MG63 (cell line): ENCODE measurements at regions not wholly inside any gene's neighbourhood (a gene's known extent, or its start where the extent isn't known, plus 50 kb on each side); places are given as distances from the start of the nearest gene placed in this dataset.
A peak's percentile ranks its signal among the peaks of the same experiment; 100 is the strongest.
"Not testable (repeated sequence)": the region's sequence is repeated elsewhere in the genome, so short reads cannot be mapped to it uniquely, and the experiment has no call there.

Experiments used
- DNase-seq: peaks from one replicate; pipeline ENCODE4 v3.0.0-alpha.2; 2020
- H3K27me3 ChIP-seq: fragments of 250-450 bp; sonication (Bioruptor Pico); 2 replicates; pipeline ENCODE4 v1.5.1; 2020; ENCODE audit warnings: mild to moderate bottlenecking, moderate library complexity
- H3K36me3 ChIP-seq: fragments of 250-450 bp; sonication (Bioruptor Pico); 2 replicates; pipeline ENCODE4 v1.5.1; 2020; ENCODE audit warnings: mild to moderate bottlenecking, moderate library complexity
- H3K4me3 ChIP-seq: fragments of 250-450 bp; sonication (Bioruptor Pico); 2 replicates; pipeline ENCODE4 v1.5.1; 2020; ENCODE audit warnings: mild to moderate bottlenecking, moderate library complexity
- H3K9me3 ChIP-seq: fragments of 250-450 bp; sonication (Bioruptor Pico); 2 replicates; pipeline ENCODE4 v1.5.1; 2020; ENCODE audit warnings: mild to moderate bottlenecking, moderate library complexity

DNA sequence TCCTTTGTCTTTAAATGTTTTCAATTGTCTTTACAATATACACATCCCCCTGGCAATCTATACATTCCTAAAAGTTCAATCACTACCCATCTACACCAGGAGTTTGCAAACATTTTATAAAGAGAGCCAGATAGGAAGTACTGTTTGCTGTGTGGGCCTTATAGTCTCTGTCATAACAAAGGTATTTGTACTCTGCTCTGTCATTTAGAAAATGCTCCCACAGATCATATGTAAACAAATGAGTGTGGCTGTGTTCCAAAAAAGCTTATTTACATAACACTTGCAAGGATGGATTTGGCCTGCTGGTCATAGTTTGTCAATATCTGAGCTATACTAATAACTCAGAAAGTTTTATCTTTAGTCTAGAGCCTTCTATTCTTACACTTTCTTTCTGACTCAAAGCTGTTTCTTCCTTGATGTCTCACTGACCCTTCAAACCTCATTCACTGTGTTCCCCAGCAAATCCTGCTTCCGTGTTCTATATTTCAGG, 511.9 kb downstream of the GBE1 start:
- no peak for DNase-seq

GRCh38 chr3:81245501-81245900, 515.9 kb downstream of the GBE1 start:
- Histone ChIP-seq H3K27me3 (no peaks in the 10 kb centered on the region), H3K4me3 (no peak overlapping the region), H3K36me3 (no peaks in the 10 kb centered on the region), H3K9me3 (no peaks in the 10 kb centered on the region)
- DNase-seq, result no peak

More for the DNA sequence above, 511.9 kb downstream of the GBE1 start:
- Histone ChIP-seq H3K4me3 (no peak overlapping the region), H3K9me3 (no peaks in the 10 kb centered on the region), H3K27me3 (no peaks in the 10 kb centered on the region), H3K36me3 (no peaks in the 10 kb centered on the region)

- DNase-seq, result no peak
Measured at GRCh38 chr3:81245043-81245442, 516.4 kb downstream of the GBE1 start.

DNA sequence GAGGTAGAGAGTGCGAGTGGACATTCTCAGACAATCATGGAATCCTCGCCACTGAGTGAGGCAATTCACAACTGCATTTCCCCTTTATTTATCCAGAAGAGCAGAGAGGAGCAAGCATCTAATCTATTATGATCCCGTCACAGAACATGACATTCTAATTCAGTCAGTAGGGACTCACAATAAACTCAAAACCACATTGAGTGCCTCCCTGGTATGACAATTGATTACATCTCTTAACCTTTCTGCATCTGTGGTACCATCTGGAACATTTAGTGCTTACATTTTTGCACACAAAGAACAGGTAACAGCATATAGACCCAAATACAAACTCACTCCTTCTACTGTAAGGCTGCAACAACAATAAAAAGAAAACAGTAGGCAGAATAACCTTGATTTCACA, 517.2 kb downstream of the GBE1 start:
- no peaks in the 10 kb centered on the region for H3K27me3 ChIP-seq
- H3K4me3 ChIP-seq, result no peak overlapping the region
- H3K9me3 ChIP-seq, result no peaks in the 10 kb centered on the region
- DNase-seq, result no peak
- H3K36me3 ChIP-seq, result no peaks in the 10 kb centered on the region

More at GRCh38 chr3:81245043-81245442, 516.4 kb downstream of the GBE1 start:
- no peaks in the 10 kb centered on the region for H3K27me3 ChIP-seq
- no peaks in the 10 kb centered on the region for H3K9me3 ChIP-seq
- no peak overlapping the region for H3K4me3 ChIP-seq
- H3K36me3 ChIP-seq, result no peaks in the 10 kb centered on the region

- no peak for DNase-seq
- H3K9me3 ChIP-seq, result no peaks in the 10 kb centered on the region
Measured at GRCh38 chr3:81242871-81243270, 518.6 kb downstream of the GBE1 start.

GRCh38 chr3:81237181-81237580, 524.3 kb downstream of the GBE1 start:
- Histone ChIP-seq H3K9me3 (no peaks in the 10 kb centered on the region), H3K27me3 (no peaks in the 10 kb centered on the region), H3K36me3 (no peaks in the 10 kb centered on the region), H3K4me3 (no peak overlapping the region)
- no peak for DNase-seq

More at GRCh38 chr3:81242871-81243270, 518.6 kb downstream of the GBE1 start:
- no peaks in the 10 kb centered on the region for H3K27me3 ChIP-seq
- H3K4me3 ChIP-seq, result no peak overlapping the region
- H3K36me3 ChIP-seq, result no peaks in the 10 kb centered on the region

DNA sequence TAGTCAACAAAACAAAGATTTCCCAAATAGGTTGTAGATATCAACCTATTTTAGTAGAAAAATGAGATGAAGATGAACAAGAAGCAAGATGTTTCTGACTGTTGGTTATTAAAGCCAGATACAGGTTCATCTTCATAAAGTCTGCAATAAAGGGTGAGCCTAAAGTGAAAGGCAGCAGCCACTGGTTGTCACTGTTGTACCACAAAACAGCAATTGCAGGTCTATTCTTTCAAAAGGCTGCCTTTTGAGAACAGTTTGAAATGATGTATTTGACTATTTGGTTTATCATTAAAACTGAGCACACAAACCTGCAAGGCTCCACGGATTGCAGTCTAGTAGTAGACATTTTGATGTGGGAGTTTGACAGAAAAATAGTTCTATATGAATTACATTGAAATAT, 543.4 kb downstream of the GBE1 start:
- no peak for DNase-seq
- H3K27me3 ChIP-seq, result no peaks in the 10 kb centered on the region; the same call in 1 of the 2 replicates
- no peak overlapping the region for H3K4me3 ChIP-seq

DNA sequence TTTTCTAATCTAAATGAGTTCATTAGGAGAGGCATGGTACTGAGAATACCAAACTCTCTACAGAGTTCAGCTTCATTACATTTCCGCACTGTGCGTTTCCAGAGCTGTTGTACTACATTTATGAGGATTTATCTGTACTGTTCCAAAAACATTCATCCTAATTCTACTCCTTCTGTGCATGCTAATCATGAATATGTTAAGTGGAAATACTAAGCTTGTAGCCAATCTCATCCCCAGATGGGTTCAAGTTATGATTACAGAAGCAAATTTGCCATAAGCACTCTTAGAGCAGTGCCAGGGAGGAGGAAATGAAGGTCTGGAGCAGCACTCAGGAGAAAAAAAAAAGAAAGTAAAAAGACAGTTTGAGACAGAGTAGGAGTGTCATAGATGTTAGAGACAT, 544.3 kb downstream of the GBE1 start:
- Histone ChIP-seq H3K9me3 (no peaks in the 10 kb centered on the region), H3K27me3 (no peaks in the 10 kb centered on the region; the same call in 1 of the 2 replicates), H3K36me3 (no peaks in the 10 kb centered on the region), H3K4me3 (no peak overlapping the region)
- no peak for DNase-seq

More for the DNA sequence above, 543.4 kb downstream of the GBE1 start:
- H3K36me3 ChIP-seq, result no peaks in the 10 kb centered on the region
- H3K9me3 ChIP-seq, result no peaks in the 10 kb centered on the region

GRCh38 chr3:81216192-81216591, 545.3 kb downstream of the GBE1 start:
- peak; percentile 5 for DNase-seq

DNA sequence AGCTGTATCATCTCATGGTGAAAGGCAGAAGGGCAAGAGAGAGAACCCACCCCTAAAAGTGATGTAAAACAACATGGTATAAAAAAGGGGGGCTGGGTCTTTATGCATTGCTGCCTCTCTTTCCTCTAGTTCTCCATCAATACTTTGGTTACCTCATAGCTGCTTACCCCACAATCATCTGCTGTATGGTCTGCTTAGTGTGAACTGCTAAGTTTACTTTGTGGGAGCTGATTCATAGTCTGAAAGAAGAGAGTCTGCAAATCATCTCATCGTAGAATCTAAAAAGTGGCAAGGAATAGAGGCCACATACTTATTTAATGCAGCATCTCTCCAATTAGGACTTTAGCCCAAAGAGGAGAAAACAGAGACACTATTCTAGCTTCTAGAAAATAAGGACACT, 546.8 kb downstream of the GBE1 start:
- DNase-seq, result no peak
- Histone ChIP-seq H3K36me3 (no peaks in the 10 kb centered on the region), H3K27me3 (no peaks in the 10 kb centered on the region), H3K4me3 (no peak overlapping the region), H3K9me3 (no peaks in the 10 kb centered on the region)

More at GRCh38 chr3:81216192-81216591, 545.3 kb downstream of the GBE1 start:
- H3K9me3 ChIP-seq, result no peaks in the 10 kb centered on the region
- H3K4me3 ChIP-seq, result no peak overlapping the region
- H3K27me3 ChIP-seq, result no peaks in the 10 kb centered on the region; the same call in 1 of the 2 replicates
- no peaks in the 10 kb centered on the region for H3K36me3 ChIP-seq

- Histone ChIP-seq H3K4me3 (no peak overlapping the region), H3K9me3 (no peaks in the 10 kb centered on the region)
- no peak for DNase-seq
Measured at GRCh38 chr3:81199587-81199986, 561.9 kb downstream of the GBE1 start.

DNA sequence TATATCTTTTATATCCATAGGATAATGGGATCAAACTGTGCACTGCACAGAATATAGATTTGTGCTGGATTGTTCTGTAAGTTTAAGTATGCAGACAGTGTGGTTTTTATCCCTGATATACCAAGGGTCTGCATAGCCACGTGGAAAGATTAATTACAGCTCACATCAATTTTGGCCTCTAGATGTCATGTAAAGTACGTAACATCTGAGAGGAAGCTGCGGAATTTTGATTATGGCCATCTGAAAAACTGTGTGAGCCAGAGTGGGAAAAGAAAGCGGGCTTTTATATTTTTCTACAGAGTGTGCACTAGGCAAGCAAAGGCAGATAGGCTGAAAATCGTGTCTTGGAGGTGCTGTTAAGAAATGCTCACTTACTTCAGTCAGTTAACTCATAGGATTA, 562.7 kb downstream of the GBE1 start:
- Histone ChIP-seq H3K4me3 (no peak overlapping the region), H3K27me3 (no peaks in the 10 kb centered on the region), H3K36me3 (no peaks in the 10 kb centered on the region), H3K9me3 (no peaks in the 10 kb centered on the region)
- no peak for DNase-seq

More at GRCh38 chr3:81199587-81199986, 561.9 kb downstream of the GBE1 start:
- Histone ChIP-seq H3K36me3 (no peaks in the 10 kb centered on the region), H3K27me3 (no peaks in the 10 kb centered on the region)

DNA sequence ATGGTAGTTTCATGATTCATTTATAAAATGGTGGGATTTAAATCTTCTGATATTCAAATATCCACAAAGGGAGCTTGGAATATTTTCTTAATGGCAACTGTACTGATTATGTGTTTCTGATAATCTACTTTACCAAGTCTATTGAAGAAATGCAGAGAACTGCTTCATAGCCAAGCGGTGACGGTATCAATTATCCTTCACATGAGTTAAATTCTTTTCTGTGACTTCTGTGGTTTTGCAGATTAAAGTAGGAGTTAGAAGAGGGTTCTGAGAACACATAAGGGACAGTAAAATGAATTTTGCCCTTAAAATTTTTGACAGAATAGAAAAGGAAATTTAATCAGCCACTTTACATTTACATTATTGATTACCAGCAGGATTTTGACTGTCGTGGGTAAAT, 563.2 kb downstream of the GBE1 start:
- no peaks in the 10 kb centered on the region for H3K9me3 ChIP-seq
- no peaks in the 10 kb centered on the region for H3K27me3 ChIP-seq
- H3K4me3 ChIP-seq, result no peak overlapping the region
- no peaks in the 10 kb centered on the region for H3K36me3 ChIP-seq
- no peak for DNase-seq

DNA sequence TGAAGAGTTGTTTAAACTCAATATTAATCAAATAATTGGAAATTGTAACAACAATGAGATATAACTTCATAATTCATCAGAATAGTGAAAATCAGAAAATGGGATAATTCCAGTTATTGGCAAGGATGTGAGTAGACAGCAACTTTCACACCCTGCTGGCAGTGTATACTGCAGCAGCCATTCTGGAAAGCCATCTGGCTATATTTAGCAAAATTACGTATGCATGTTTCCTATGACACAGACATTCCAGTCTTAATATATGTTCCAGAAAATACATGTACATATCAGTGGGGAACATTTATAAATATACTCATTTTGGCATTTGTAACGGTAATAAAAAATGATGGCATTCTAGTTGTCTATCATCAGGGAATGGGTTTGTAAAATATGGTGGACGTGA, 564.1 kb downstream of the GBE1 start:
- H3K4me3 ChIP-seq, result no peak overlapping the region
- no peaks in the 10 kb centered on the region for H3K9me3 ChIP-seq
- DNase-seq, result no peak
- no peaks in the 10 kb centered on the region for H3K36me3 ChIP-seq
- no peaks in the 10 kb centered on the region for H3K27me3 ChIP-seq

DNA sequence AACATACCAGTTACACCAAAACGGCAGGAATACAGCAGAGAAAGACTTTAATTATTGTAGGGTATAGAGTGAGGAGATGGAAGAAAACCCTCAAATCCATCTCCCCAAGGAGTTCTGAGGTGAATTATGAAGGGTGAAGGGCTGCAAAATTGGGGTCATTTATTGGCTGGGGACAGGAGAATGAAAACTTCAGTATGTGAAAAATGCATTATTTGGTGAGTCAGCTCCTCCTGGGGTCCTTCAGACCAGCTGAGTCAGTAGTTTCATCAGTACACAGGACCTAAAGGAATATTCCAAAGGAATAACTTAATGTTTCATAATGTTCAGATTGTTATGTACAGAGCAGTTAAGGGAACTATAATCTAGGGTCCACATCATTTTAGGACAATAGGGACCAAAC, 566.0 kb downstream of the GBE1 start:
- H3K9me3 ChIP-seq, result no peaks in the 10 kb centered on the region
- H3K4me3 ChIP-seq, result no peak overlapping the region
- no peaks in the 10 kb centered on the region for H3K36me3 ChIP-seq
- no peak for DNase-seq
- no peaks in the 10 kb centered on the region for H3K27me3 ChIP-seq

GRCh38 chr3:81186412-81186811, 575.0 kb downstream of the GBE1 start:
- Histone ChIP-seq H3K36me3 (no peaks in the 10 kb centered on the region), H3K27me3 (no peaks in the 10 kb centered on the region), H3K9me3 (no peaks in the 10 kb centered on the region), H3K4me3 (no peak overlapping the region)
- DNase-seq, result no peak

DNA sequence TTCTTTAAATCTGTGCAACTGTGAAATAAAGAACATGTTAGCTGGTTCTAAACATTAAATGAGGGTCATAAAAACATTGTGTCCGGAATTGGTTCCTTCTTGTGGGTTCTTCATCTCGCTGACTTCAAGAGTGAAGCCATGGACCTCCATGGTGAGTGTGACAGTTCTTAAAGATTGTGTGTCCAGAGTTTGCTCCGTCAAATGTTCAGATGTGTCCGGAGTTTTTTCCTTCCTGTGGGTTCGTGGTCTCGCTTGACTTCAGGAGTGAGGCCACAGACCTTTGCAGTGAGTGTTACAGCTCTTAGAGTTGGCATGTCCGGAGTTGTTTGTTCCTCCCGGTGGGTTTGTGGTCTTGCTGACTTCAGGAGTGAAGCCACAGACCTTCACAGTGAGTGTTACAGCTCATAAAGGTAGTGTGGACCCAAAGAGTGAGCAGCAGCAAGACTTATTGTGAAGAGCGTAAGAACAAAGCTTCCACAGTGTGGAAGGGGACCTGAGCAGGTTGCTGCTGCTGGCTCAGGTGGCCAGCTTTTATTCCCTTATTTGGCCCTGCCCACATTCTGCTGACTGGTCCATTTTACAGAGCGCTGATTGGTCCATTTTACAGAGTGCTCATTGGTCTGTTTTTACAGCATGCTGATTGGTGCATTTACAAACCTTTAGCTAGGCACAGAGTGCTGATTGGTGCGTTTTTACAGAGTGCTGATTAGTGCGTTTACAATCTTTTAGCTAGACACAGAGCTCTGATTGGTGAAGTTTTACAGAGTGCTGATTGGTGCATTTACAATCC, 579.2 kb downstream of the GBE1 start:
- H3K27me3 ChIP-seq, H3K9me3 ChIP-seq, H3K36me3 ChIP-seq, H3K4me3 ChIP-seq, DNase-seq: not testable (repeated sequence)

DNA sequence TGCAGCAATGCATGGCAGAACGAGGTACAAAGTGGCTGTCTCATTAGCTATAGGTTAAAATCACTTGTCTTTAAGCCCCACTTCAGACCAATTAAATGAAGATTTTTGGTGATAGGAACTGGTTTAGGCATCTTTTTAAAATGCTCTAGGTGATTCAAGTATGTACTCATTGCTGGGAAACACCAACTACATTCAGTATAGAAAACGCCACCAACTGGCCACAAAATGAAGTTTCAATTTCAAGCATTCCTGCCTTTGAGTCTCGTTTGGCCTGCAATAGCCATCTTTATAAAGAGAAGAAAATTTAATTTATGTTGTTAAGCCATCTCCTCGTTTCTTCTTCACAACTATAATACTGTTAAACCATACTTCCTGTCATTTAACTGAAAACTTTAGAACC, 587.9 kb downstream of the GBE1 start:
- Histone ChIP-seq H3K9me3 (no peaks in the 10 kb centered on the region), H3K36me3 (no peaks in the 10 kb centered on the region), H3K4me3 (no peak overlapping the region)

More for the DNA sequence above, 587.9 kb downstream of the GBE1 start:
- DNase-seq, result no peak
- no peaks in the 10 kb centered on the region for H3K27me3 ChIP-seq
